ENCODE measurements at regions not wholly inside any gene's neighbourhood (a gene's known extent, or its start where the extent isn't known, plus 50 kb on each side); places are given as distances from the start of the nearest gene placed in this dataset.

DNA sequence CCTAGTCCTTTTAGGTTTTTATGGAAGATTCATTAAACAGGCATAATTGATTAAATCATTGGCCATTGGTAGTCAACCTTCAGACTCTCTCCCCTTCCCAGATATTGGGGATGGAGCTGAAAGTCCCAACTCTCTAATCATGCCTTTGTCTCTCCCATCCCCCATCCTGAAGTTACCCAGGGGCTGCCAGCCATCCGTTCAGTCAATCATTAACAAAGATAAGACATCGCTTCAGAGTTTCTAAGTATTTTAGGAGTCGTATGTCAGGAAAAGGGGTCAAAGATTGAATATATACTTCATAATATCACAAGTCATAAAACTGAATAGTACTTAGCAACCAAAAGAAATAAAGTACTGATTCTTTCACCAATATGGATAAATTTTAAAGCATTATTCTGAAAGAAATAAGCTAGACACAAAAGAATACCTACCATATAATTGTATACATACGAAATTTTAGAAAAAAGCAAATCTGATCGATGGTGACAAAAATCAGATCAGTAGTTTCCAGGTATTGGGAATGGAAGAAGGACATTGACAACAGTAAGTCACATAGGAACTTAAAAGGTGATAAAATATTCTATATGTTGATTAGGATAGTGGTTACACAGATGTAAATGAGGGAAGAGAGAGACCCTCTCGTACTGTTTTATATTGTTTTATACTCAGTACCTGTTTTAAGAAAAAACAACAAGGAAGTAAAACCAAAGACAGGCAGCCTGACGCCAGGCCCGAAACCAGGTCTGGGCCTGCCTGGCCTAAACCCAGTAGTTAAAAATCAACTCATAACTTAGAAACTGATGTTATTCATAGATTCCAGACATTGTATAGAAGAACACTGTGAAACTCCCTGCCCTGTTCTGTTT, 414.4 kb downstream of the DAD1 start (continued):
- TF ChIP-seq, protein P1, sequence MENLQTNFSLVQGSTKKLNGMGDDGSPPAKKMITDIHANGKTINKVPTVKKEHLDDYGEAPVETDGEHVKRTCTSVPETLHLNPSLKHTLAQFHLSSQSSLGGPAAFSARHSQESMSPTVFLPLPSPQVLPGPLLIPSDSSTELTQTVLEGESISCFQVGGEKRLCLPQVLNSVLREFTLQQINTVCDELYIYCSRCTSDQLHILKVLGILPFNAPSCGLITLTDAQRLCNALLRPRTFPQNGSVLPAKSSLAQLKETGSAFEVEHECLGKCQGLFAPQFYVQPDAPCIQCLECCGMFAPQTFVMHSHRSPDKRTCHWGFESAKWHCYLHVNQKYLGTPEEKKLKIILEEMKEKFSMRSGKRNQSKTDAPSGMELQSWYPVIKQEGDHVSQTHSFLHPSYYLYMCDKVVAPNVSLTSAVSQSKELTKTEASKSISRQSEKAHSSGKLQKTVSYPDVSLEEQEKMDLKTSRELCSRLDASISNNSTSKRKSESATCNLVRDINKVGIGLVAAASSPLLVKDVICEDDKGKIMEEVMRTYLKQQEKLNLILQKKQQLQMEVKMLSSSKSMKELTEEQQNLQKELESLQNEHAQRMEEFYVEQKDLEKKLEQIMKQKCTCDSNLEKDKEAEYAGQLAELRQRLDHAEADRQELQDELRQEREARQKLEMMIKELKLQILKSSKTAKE (CRISPR knock-in tag; IDR thresholded peaks at IDR 0.05; ENCODE audit: borderline replicate concordance) = no peak
- TF ChIP-seq, protein P2, sequence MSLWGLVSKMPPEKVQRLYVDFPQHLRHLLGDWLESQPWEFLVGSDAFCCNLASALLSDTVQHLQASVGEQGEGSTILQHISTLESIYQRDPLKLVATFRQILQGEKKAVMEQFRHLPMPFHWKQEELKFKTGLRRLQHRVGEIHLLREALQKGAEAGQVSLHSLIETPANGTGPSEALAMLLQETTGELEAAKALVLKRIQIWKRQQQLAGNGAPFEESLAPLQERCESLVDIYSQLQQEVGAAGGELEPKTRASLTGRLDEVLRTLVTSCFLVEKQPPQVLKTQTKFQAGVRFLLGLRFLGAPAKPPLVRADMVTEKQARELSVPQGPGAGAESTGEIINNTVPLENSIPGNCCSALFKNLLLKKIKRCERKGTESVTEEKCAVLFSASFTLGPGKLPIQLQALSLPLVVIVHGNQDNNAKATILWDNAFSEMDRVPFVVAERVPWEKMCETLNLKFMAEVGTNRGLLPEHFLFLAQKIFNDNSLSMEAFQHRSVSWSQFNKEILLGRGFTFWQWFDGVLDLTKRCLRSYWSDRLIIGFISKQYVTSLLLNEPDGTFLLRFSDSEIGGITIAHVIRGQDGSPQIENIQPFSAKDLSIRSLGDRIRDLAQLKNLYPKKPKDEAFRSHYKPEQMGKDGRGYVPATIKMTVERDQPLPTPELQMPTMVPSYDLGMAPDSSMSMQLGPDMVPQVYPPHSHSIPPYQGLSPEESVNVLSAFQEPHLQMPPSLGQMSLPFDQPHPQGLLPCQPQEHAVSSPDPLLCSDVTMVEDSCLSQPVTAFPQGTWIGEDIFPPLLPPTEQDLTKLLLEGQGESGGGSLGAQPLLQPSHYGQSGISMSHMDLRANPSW (CRISPR knock-in tag; IDR thresholded peaks at IDR 0.05; ENCODE audit: borderline replicate concordance) = no peak
- TF ChIP-seq, protein P3, sequence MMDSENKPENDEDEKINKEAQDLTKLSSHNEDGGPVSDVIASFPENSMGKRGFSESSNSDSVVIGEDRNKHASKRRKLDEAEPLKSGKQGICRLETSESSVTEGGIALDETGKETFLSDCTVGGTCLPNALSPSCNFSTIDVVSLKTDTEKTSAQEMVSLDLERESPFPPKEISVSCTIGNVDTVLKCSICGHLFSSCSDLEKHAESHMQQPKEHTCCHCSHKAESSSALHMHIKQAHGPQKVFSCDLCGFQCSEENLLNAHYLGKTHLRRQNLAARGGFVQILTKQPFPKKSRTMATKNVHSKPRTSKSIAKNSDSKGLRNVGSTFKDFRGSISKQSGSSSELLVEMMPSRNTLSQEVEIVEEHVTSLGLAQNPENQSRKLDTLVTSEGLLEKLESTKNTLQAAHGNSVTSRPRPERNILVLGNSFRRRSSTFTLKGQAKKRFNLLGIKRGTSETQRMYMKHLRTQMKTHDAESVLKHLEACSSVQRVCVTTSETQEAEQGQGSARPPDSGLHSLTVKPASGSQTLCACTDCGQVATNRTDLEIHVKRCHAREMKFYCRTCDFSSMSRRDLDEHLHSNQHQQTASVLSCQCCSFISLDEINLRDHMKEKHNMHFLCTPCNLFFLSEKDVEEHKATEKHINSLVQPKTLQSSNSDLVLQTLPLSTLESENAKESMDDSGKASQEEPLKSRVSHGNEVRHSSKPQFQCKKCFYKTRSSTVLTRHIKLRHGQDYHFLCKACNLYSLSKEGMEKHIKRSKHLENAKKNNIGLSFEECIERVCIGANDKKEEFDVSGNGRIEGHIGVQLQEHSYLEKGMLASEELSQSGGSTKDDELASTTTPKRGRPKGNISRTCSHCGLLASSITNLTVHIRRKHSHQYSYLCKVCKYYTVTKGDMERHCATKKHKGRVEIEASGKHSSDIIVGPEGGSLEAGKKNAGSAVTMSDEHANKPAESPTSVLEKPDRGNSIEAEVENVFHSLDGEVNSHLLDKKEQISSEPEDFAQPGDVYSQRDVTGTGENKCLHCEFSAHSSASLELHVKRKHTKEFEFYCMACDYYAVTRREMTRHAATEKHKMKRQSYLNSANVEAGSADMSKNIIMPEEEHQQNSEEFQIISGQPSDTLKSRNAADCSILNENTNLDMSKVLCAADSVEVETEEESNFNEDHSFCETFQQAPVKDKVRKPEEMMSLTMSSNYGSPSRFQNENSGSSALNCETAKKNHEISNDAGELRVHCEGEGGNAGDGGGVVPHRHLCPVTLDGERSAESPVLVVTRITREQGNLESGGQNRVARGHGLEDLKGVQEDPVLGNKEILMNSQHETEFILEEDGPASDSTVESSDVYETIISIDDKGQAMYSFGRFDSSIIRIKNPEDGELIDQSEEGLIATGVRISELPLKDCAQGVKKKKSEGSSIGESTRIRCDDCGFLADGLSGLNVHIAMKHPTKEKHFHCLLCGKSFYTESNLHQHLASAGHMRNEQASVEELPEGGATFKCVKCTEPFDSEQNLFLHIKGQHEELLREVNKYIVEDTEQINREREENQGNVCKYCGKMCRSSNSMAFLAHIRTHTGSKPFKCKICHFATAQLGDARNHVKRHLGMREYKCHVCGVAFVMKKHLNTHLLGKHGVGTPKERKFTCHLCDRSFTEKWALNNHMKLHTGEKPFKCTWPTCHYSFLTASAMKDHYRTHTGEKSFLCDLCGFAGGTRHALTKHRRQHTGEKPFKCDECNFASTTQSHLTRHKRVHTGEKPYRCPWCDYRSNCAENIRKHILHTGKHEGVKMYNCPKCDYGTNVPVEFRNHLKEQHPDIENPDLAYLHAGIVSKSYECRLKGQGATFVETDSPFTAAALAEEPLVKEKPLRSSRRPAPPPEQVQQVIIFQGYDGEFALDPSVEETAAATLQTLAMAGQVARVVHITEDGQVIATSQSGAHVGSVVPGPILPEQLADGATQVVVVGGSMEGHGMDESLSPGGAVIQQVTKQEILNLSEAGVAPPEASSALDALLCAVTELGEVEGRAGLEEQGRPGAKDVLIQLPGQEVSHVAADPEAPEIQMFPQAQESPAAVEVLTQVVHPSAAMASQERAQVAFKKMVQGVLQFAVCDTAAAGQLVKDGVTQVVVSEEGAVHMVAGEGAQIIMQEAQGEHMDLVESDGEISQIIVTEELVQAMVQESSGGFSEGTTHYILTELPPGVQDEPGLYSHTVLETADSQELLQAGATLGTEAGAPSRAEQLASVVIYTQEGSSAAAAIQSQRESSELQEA (CRISPR knock-in tag; IDR thresholded peaks at IDR 0.05; ENCODE audit: not compliant biosample characterization) = no peak
- TF ChIP-seq ZNF781 (CRISPR knock-in tag; IDR thresholded peaks at IDR 0.05; ENCODE audit: borderline replicate concordance, not compliant biosample characterization) = no peak
- TF ChIP-seq ZKSCAN8 (CRISPR knock-in tag; IDR thresholded peaks at IDR 0.05; ENCODE audit: borderline replicate concordance) = no peak
- TF ChIP-seq ONECUT2 (CRISPR knock-in tag; IDR thresholded peaks at IDR 0.05) = no peak
- no peak for TF ChIP-seq ZNF354B (CRISPR knock-in tag; IDR thresholded peaks at IDR 0.05)
- TF ChIP-seq, protein P4, sequence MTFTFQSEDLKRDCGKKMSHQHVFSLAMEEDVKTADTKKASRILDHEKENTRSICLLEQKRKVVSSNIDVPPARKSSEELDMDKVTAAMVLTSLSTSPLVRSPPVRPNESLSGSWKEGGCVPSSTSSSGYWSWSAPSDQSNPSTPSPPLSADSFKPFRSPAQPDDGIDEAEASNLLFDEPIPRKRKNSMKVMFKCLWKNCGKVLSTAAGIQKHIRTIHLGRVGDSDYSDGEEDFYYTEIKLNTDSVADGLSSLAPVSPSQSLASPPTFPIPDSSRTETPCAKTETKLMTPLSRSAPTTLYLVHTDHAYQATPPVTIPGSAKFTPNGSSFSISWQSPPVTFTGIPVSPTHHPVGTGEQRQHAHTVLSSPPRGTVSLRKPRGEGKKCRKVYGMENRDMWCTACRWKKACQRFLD (CRISPR knock-in tag; IDR thresholded peaks at IDR 0.05; ENCODE audit: borderline replicate concordance) = no peak
- TF ChIP-seq ZNF7 (CRISPR knock-in tag; IDR thresholded peaks at IDR 0.05) = no peak
- no peak for TF ChIP-seq ZNF891 (CRISPR knock-in tag; IDR thresholded peaks at IDR 0.05)
- TF ChIP-seq MTA1 (CRISPR knock-in tag; IDR thresholded peaks at IDR 0.05; ENCODE audit: borderline replicate concordance) = no peak
- TF ChIP-seq ETV5 (CRISPR knock-in tag; IDR thresholded peaks at IDR 0.05; ENCODE audit: borderline replicate concordance) = no peak
- TF ChIP-seq, protein P5, sequence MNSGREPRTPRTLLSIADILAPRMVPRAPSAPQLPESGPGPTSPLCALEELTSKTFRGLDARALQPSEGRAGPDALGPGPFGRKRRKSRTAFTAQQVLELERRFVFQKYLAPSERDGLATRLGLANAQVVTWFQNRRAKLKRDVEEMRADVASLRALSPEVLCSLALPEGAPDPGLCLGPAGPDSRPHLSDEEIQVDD (CRISPR knock-in tag; IDR thresholded peaks at IDR 0.05; ENCODE audit: borderline replicate concordance) = no peak

Data from HepG2 (cell line).